Ishikawa (cell line): ENCODE measurements at regions not wholly inside any gene's neighbourhood (a gene's known extent, or its start where the extent isn't known, plus 50 kb on each side); places are given as distances from the start of the nearest gene placed in this dataset.

Source experiments
- CEBPB ChIP-seq: IDR thresholded peaks from 2 replicates; pipeline ENCODE4 v1.6.1; 2012
- CREB1 ChIP-seq: IDR thresholded peaks from 2 replicates; pipeline ENCODE4 v1.6.1; 2012; ENCODE audit warnings: low read depth
- EGR1 ChIP-seq: IDR thresholded peaks from 2 replicates; pipeline ENCODE4 v1.6.1; 2012
- EP300 ChIP-seq: IDR thresholded peaks from 2 replicates; pipeline ENCODE4 v1.6.1; 2012; ENCODE audit warnings: borderline replicate concordance
- FOXM1 ChIP-seq: IDR thresholded peaks from 2 replicates; pipeline ENCODE4 v1.6.1; 2012; ENCODE audit warnings: low read depth, borderline replicate concordance
- NFIC ChIP-seq: IDR thresholded peaks from 2 replicates; pipeline ENCODE4 v1.6.1; 2012
- RAD21 ChIP-seq: IDR thresholded peaks from 2 replicates; pipeline ENCODE4 v1.6.1; 2012; ENCODE audit warnings: low read depth
- TAF1 ChIP-seq: IDR thresholded peaks from 2 replicates; pipeline ENCODE4 v1.6.1; 2012; ENCODE audit warnings: low read depth, mild to moderate bottlenecking
- TCF12 ChIP-seq: IDR thresholded peaks from 2 replicates; pipeline ENCODE4 v1.6.1; 2012; ENCODE audit warnings: low read depth
- TEAD4 ChIP-seq: IDR thresholded peaks from 2 replicates; pipeline ENCODE4 v1.6.1; 2012
- YY1 ChIP-seq: IDR thresholded peaks from 2 replicates; pipeline ENCODE4 v1.6.1; 2012; ENCODE audit warnings: low read depth
- ZBTB7A ChIP-seq: IDR thresholded peaks from 2 replicates; pipeline ENCODE4 v1.6.1; 2012; ENCODE audit warnings: low read depth
- TF ChIP-seq, protein P1 (sequence below): IDR thresholded peaks from 2 replicates; pipeline ENCODE4 v1.6.1; 2012
- TF ChIP-seq, protein P2 (sequence below): IDR thresholded peaks from 2 replicates; pipeline ENCODE4 v1.6.1; 2012
- TF ChIP-seq, protein P3 (sequence below): IDR thresholded peaks from 2 replicates; pipeline ENCODE4 v1.6.1; 2012; ENCODE audit warnings: low read depth, mild to moderate bottlenecking

DNA sequence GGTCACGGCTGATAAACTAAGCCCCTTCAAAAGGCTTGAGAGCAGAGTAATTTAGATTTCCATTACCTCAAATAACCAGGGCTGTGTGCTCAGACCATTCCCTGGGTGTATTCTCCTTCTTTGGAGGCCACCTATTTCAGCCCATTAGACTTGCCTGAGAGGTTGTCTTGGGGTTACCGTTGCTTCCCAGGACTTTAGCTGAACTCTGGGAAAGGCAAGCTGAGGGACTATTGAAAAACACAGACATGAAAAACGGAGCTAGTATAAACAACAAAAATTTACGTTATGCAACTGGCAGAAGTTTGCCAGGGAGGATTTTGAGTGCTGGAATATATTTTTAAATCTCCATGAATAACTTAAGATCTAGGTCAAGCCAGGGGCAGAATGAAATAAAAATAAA is 561.0 kb upstream of the TNP1 start:
- TF ChIP-seq, protein P1, sequence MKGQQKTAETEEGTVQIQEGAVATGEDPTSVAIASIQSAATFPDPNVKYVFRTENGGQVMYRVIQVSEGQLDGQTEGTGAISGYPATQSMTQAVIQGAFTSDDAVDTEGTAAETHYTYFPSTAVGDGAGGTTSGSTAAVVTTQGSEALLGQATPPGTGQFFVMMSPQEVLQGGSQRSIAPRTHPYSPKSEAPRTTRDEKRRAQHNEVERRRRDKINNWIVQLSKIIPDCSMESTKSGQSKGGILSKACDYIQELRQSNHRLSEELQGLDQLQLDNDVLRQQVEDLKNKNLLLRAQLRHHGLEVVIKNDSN = no peak
- TF ChIP-seq TCF12 (no peak), TAF1 (no peak)

DNA sequence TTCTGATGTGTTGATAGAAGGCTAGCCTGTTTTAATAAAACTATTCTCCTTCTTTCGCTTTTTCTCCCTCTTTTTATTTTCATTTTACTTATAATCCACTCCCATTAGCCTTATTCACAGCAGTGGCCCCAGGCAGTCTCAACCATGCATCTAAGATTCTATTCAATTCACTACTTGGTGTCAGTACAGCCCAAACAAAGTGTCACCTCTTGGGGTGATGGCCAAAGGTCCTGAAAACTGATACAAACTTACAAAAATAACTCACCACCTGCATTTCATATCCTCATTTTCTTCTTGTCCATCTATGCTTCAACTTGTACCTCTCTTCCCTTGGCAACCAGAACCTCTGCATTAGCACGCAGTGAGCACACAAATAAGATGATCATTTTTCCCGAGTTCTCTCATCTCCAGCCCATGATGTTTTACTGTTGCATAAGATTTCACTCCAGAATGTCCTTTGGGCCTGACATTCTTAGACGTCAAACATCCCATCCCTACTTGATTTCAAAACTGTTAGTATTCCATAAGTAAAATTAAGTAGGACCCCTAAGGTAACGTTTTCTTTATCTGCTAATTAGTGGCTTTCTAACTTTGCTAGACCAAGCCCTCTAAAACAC is 559.3 kb upstream of the TNP1 start:
- TF ChIP-seq, protein P2, sequence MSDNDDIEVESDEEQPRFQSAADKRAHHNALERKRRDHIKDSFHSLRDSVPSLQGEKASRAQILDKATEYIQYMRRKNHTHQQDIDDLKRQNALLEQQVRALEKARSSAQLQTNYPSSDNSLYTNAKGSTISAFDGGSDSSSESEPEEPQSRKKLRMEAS = no peak
- TF ChIP-seq EP300 (no peak), EGR1 (no peak), ZBTB7A (no peak), TEAD4 (no peak), TAF1 (no peak), YY1 (no peak), FOXM1 (no peak), RAD21 (no peak), CREB1 (no peak), TCF12 (no peak), CEBPB (no peak), NFIC (no peak)
- TF ChIP-seq, protein P3, sequence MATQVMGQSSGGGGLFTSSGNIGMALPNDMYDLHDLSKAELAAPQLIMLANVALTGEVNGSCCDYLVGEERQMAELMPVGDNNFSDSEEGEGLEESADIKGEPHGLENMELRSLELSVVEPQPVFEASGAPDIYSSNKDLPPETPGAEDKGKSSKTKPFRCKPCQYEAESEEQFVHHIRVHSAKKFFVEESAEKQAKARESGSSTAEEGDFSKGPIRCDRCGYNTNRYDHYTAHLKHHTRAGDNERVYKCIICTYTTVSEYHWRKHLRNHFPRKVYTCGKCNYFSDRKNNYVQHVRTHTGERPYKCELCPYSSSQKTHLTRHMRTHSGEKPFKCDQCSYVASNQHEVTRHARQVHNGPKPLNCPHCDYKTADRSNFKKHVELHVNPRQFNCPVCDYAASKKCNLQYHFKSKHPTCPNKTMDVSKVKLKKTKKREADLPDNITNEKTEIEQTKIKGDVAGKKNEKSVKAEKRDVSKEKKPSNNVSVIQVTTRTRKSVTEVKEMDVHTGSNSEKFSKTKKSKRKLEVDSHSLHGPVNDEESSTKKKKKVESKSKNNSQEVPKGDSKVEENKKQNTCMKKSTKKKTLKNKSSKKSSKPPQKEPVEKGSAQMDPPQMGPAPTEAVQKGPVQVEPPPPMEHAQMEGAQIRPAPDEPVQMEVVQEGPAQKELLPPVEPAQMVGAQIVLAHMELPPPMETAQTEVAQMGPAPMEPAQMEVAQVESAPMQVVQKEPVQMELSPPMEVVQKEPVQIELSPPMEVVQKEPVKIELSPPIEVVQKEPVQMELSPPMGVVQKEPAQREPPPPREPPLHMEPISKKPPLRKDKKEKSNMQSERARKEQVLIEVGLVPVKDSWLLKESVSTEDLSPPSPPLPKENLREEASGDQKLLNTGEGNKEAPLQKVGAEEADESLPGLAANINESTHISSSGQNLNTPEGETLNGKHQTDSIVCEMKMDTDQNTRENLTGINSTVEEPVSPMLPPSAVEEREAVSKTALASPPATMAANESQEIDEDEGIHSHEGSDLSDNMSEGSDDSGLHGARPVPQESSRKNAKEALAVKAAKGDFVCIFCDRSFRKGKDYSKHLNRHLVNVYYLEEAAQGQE = no peak
- TF ChIP-seq, protein P1 = no peak

DNA sequence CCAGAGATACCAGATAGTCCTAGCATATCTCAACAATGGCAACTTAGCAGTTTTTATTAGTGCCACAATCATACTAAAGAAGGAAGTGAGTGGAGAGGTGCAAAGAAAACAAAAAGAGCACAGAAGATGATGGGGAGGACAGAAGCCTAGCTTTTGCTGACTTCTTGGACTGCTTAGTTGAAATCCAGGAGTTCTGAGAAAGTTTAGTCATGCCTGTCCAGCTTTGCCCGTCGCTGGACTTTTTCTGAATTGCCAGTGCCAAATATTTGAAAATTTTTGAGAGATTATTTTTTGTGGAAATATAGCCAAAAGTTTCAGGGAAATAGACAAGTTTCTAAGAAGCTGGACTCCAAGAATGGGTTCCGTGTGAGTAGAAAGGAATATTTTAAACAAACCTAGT is 558.7 kb upstream of the TNP1 start:
- no peak for TF ChIP-seq TEAD4

DNA sequence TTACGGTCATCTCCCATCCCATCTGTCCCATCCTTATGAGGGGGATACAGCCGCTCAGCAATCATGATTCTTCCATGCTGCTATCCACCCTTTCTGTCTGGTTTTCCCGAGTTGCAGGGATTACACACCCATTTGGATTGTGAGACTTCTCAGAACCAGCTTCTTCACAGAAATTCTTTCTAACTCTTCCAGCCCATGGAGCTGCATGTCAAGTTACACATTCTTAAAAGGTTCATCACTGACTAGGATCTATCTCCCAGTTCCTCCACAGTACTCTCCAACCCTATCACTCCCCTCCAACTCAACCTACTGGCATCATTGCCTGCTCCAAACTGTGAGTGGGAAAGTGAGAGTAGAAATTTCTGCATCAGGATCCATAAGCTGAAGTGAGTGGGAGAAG is 558.2 kb upstream of the TNP1 start:
- TF ChIP-seq ZBTB7A (no peak), CEBPB (no peak), NFIC (no peak), FOXM1 (no peak), TAF1 (no peak), CREB1 (no peak), YY1 (no peak), TEAD4 (no peak), EP300 (no peak), TCF12 (no peak), EGR1 (no peak), RAD21 (no peak)
- TF ChIP-seq, protein P2 = no peak
- TF ChIP-seq, protein P1 = no peak
- TF ChIP-seq, protein P3 = no peak

DNA sequence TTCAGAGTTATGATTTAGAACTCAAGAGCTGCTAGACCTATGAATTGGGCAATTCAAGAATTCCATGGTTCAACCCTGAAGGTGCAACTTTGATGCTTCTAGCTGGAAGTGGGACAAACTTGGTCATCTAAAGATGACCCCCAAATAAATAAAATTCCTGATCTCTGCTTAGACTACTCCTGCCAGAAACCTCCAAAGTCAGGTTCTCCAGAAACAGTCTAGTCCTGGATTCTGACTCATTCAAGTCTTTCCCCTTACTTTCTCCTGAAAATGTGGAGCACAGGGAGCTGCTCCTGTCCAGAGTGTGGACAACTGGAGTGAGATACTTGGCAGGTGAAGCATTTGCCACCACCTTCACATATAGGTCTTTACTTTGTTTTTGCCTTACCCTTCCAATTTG is 557.7 kb upstream of the TNP1 start:
- TF ChIP-seq, protein P2 = no peak
- TF ChIP-seq NFIC = no peak
- TF ChIP-seq CEBPB = no peak
- TF ChIP-seq FOXM1 = no peak
- no peak for TF ChIP-seq RAD21
- TF ChIP-seq ZBTB7A = no peak
- no peak for TF ChIP-seq EGR1
- TF ChIP-seq CREB1 = no peak
- no peak for TF ChIP-seq TCF12
- TF ChIP-seq, protein P3 = no peak
- no peak for TF ChIP-seq TEAD4
- TF ChIP-seq EP300 = no peak
- TF ChIP-seq YY1 = no peak
- TF ChIP-seq TAF1 = no peak
- TF ChIP-seq, protein P1 = no peak
